GM23338 (cell line): ENCODE measurements at regions not wholly inside any gene's neighbourhood (a gene's known extent, or its start where the extent isn't known, plus 50 kb on each side); places are given as distances from the start of the nearest gene placed in this dataset.

Source experiments
- ATAC-seq: fragments of 200-7000 bp; cut with Tn5 transposase; 3 replicates; pipeline ENCODE4 v1.9.1; 2020
- DNase-seq: peaks from one replicate; pipeline ENCODE4 v3.0.0-alpha.2; 2015; ENCODE audit warnings: low spot score
- H2AFZ ChIP-seq: fragments of 200-600 bp; sonication (generic); 2 replicates; pipeline ENCODE4 v1.8.0; 2016; ENCODE audit warnings: antibody characterized with exemption, mild to moderate bottlenecking, moderate library complexity
- H3F3A ChIP-seq: fragments of 200-600 bp; sonication (generic); replicated peaks from 2 replicates; pipeline ENCODE4 v1.8.0; 2017; ENCODE audit warnings: antibody characterized with exemption, mixed run types, low read depth
- H3K27ac ChIP-seq: fragments of 200-600 bp; sonication (generic); 2 replicates; pipeline ENCODE4 v1.6.1; 2016; ENCODE audit warnings: low read depth
- H3K27me3 ChIP-seq: fragments of 200-600 bp; sonication (generic); 2 replicates; pipeline ENCODE4 v1.8.0; 2016; ENCODE audit warnings: mild to moderate bottlenecking, mixed run types, moderate library complexity; ENCODE audit not compliant: insufficient read depth
- H3K36me3 ChIP-seq: fragments of 200-600 bp; sonication (generic); 2 replicates; pipeline ENCODE4 v1.8.0; 2016; ENCODE audit warnings: mild to moderate bottlenecking; ENCODE audit not compliant: insufficient read depth
- H3K4me1 ChIP-seq: fragments of 200-600 bp; sonication (generic); 2 replicates; pipeline ENCODE4 v1.8.0; 2016; ENCODE audit warnings: mild to moderate bottlenecking, moderate library complexity; ENCODE audit not compliant: insufficient read depth
- H3K4me2 ChIP-seq: fragments of 200-600 bp; sonication (generic); 2 replicates; pipeline ENCODE4 v1.7.1; 2017; ENCODE audit warnings: mixed run types
- H3K4me3 ChIP-seq: fragments of 200-600 bp; sonication (generic); 2 replicates; pipeline ENCODE4 v1.6.1; 2016; ENCODE audit warnings: mixed run types
- H3K79me2 ChIP-seq: fragments of 200-600 bp; sonication (generic); replicated peaks from 2 replicates; pipeline ENCODE4 v1.8.0; 2017; ENCODE audit warnings: mild to moderate bottlenecking; ENCODE audit not compliant: insufficient read depth
- H3K9me2 ChIP-seq: fragments of 200-600 bp; sonication (generic); 2 replicates; pipeline ENCODE4 v1.8.0; 2017; ENCODE audit not compliant: insufficient read depth
- H4K20me1 ChIP-seq: fragments of 200-600 bp; sonication (generic); replicated peaks from 2 replicates; pipeline ENCODE4 v1.8.0; 2017; ENCODE audit warnings: mild to moderate bottlenecking; ENCODE audit not compliant: insufficient read depth
- H3K27ac Mint-ChIP-seq: 2 replicates; pipeline ENCODE4 v1.8.0; 2020; ENCODE audit warnings: inconsistent platforms, mild to moderate bottlenecking, moderate library complexity, mixed read lengths
- H3K27me3 Mint-ChIP-seq: 3 replicates; pipeline ENCODE4 v1.8.0; 2022; ENCODE audit warnings: low read depth, mild to moderate bottlenecking, moderate library complexity, mixed read lengths, inconsistent platforms; ENCODE audit not compliant: insufficient read depth, poor library complexity
- H3K36me3 Mint-ChIP-seq: 3 replicates; pipeline ENCODE4 v1.8.0; 2021; ENCODE audit warnings: low read depth, mild to moderate bottlenecking, inconsistent platforms, moderate library complexity, mixed read lengths
- H3K4me1 Mint-ChIP-seq: 3 replicates; pipeline ENCODE4 v1.8.0; 2020; ENCODE audit warnings: mild to moderate bottlenecking, inconsistent platforms, mixed read lengths
- H3K4me3 Mint-ChIP-seq: 3 replicates; pipeline ENCODE4 v1.8.0; 2021; ENCODE audit warnings: moderate library complexity, mild to moderate bottlenecking, inconsistent platforms, mixed read lengths
- H3K9me3 Mint-ChIP-seq: 3 replicates; pipeline ENCODE4 v1.8.0; 2020; ENCODE audit warnings: moderate library complexity, mild to moderate bottlenecking, inconsistent platforms, mixed read lengths
- CREB1 ChIP-seq: fragments of 250-450 bp; sonication (Bioruptor Pico); IDR thresholded peaks from 2 replicates; pipeline ENCODE4 v1.5.0; 2020; ENCODE audit warnings: low read depth, mild to moderate bottlenecking, moderate library complexity
- CTCF ChIP-seq, 2 experiments: fragments of 200-600 bp in 1 of 2; sonication (generic) in 1 of 2; conservative IDR thresholded peaks; 2 replicates each; pipeline versions ENCODE4 v1.5.1 to v1.6.1; 2016 to 2017; ENCODE audit warnings: antibody characterized with exemption in 2 of 2, low read depth in 2 of 2, mild to moderate bottlenecking in 2 of 2, moderate library complexity in 1 of 2
- ETS1 ChIP-seq: IDR thresholded peaks from 2 replicates; pipeline ENCODE4 v1.6.1; 2016; ENCODE audit warnings: antibody characterized with exemption
- EZH2 ChIP-seq: fragments of 200-600 bp; sonication (generic); IDR thresholded peaks from one replicate; pipeline ENCODE4 v1.8.0; 2017; ENCODE audit warnings: antibody characterized with exemption, mild to moderate bottlenecking, low read depth; ENCODE audit not compliant: unreplicated experiment
- EZH2phosphoT487 ChIP-seq: fragments of 200-600 bp; sonication (generic); IDR thresholded peaks from one replicate; pipeline ENCODE4 v1.8.1; 2018; ENCODE audit warnings: antibody characterized with exemption; ENCODE audit not compliant: unreplicated experiment
- JUNB ChIP-seq: IDR thresholded peaks from one replicate; pipeline ENCODE4 v1.6.1; 2016; ENCODE audit warnings: antibody characterized with exemption; ENCODE audit not compliant: unreplicated experiment
- NANOG ChIP-seq: IDR thresholded peaks from 2 replicates; pipeline ENCODE4 v1.6.1; 2016; ENCODE audit warnings: antibody characterized with exemption, borderline replicate concordance
- POLR2AphosphoS5 ChIP-seq: IDR thresholded peaks from 2 replicates; pipeline ENCODE4 v1.6.1; 2016; ENCODE audit warnings: antibody characterized with exemption, low read depth
- REST ChIP-seq: IDR thresholded peaks from one replicate; pipeline ENCODE4 v1.6.1; 2018; ENCODE audit warnings: antibody characterized with exemption; ENCODE audit not compliant: unreplicated experiment
- STAT1 ChIP-seq: IDR thresholded peaks from one replicate; pipeline ENCODE4 v1.6.1; 2016; ENCODE audit warnings: antibody characterized with exemption; ENCODE audit not compliant: unreplicated experiment
- ZNF114 ChIP-seq: fragments of 250-450 bp; sonication (Bioruptor Pico); IDR thresholded peaks from 2 replicates; pipeline ENCODE4 v1.5.0; 2020; ENCODE audit warnings: mild to moderate bottlenecking, moderate library complexity
- ZNF331 ChIP-seq: fragments of 250-450 bp; sonication (Bioruptor Pico); IDR thresholded peaks from 2 replicates; pipeline ENCODE4 v1.5.0; 2020; ENCODE audit warnings: low read depth, mild to moderate bottlenecking, moderate library complexity
- ZNF462 ChIP-seq: fragments of 250-450 bp; sonication (Bioruptor Pico); IDR thresholded peaks from 2 replicates; pipeline ENCODE4 v1.5.0; 2020; ENCODE audit warnings: mild to moderate bottlenecking, moderate library complexity

GRCh38 chr6:150544793-150545192 lies 54.9 kb upstream of the PLEKHG1 start (continued):
- TF ChIP-seq REST, result no peak
- no peak for TF ChIP-seq ETS1
- TF ChIP-seq CTCF (conservative IDR thresholded peaks at IDR 0.05; ENCODE audit: low read depth in 2 of 2), result no peak
- TF ChIP-seq STAT1, result no peak
- TF ChIP-seq EZH2phosphoT487, result no peak
- no peak for TF ChIP-seq NANOG
- no peak for TF ChIP-seq CREB1 (CRISPR knock-in tag)
- TF ChIP-seq POLR2AphosphoS5, result no peak
- TF ChIP-seq ZNF331 (CRISPR knock-in tag), result no peak
- TF ChIP-seq ZNF114 (CRISPR knock-in tag), result no peak
- no peak for TF ChIP-seq JUNB

GRCh38 chr6:150546457-150546856 lies 53.2 kb upstream of the PLEKHG1 start:
- Histone ChIP-seq H3K4me1 (no peaks in the 10 kb centered on the region), H3K9me2 (no peaks in the 10 kb centered on the region), H3K27me3 (no peaks in the 10 kb centered on the region), H3F3A (no peaks in the 10 kb centered on the region), H4K20me1 (no peaks in the 10 kb centered on the region), H3K36me3 (no peaks in the 10 kb centered on the region), H2AFZ (peak overlapping the region; percentile 34; the same call in 1 of the 2 replicates), H3K4me2 (no peak overlapping the region), H3K4me3 (no peak overlapping the region), H3K27ac (no peak overlapping the region), H3K79me2 (no peaks in the 10 kb centered on the region)
- H3K9me3 Mint-ChIP-seq, result no peaks in the 10 kb centered on the region
- DNase-seq, result no peak
- no peak overlapping the region for H3K27ac Mint-ChIP-seq
- ATAC-seq, result no peak
- no peaks in the 10 kb centered on the region for H3K36me3 Mint-ChIP-seq
- no peak overlapping the region for H3K4me3 Mint-ChIP-seq
- H3K27me3 Mint-ChIP-seq, result peaks cover 2% of the 10 kb centered on the region
- peaks cover 7% of the 10 kb centered on the region; the same call in 2 of the 3 replicates for H3K4me1 Mint-ChIP-seq
- TF ChIP-seq ZNF462, result no peak
- TF ChIP-seq NANOG, result no peak
- TF ChIP-seq ZNF114 (CRISPR knock-in tag), result no peak
- no peak for TF ChIP-seq EZH2phosphoT487
- no peak for TF ChIP-seq POLR2AphosphoS5
- TF ChIP-seq CREB1 (CRISPR knock-in tag), result no peak
- TF ChIP-seq JUNB, result no peak
- no peak for TF ChIP-seq EZH2
